GM12878 (cell line): ENCODE measurements at regions not wholly inside any gene's neighbourhood (a gene's known extent, or its start where the extent isn't known, plus 50 kb on each side); places are given as distances from the start of the nearest gene placed in this dataset.

Source experiments
- ATAC-seq: fragments of 200-7000 bp; cut with Tn5 transposase; 3 replicates; pipeline ENCODE4 v1.9.1; 2020; ENCODE audit warnings: mild to moderate bottlenecking, moderate library complexity
- BruUV-seq: library from RNA; stranded (reverse); fragments of 400-500 nt; replicated peaks from 2 replicates; lab custom pipeline; 2021; lab: Mats Ljungman, UMichigan
- CTCF ChIA-PET: fragments of 300-600 bp; sonication (Branson Sonifier 250); formaldehyde crosslinking; extraction: SDS; loops from one replicate; lab custom pipeline; 2021; ENCODE audit warnings: inconsistent platforms; lab: Yijun Ruan, JAX
- POLR2A ChIA-PET: fragments of 350-600 bp; formaldehyde crosslinking; extraction: SDS; loops from one replicate; lab custom pipeline; 2021; ENCODE audit warnings: inconsistent platforms; lab: Charles Lee
- RAD21 ChIA-PET: fragments of 300-600 bp; sonication (Branson Sonifier 250); formaldehyde crosslinking; loops from one replicate; lab custom pipeline; 2023; ENCODE audit warnings: antibody characterized with exemption; ENCODE audit not compliant: unreplicated experiment; lab: Charles Lee
- SMC1A ChIA-PET: fragments of 300-600 bp; sonication (Branson Sonifier 250); formaldehyde crosslinking; loops from one replicate; lab custom pipeline; 2023; ENCODE audit not compliant: unreplicated experiment, uncharacterized antibody; lab: Charles Lee
- DNase-seq: peaks from one replicate; pipeline ENCODE4 v3.0.0-alpha.2; 2011; ENCODE audit warnings: low read depth, low spot score
- FAIRE-seq: peaks from 3 replicates; lab custom pipeline; 2011; peaks lifted over from hg19 to GRCh38; lab: Jason Lieb, UNC
- H2AFZ ChIP-seq: 2 replicates; pipeline ENCODE4 v1.6.0; 2011; ENCODE audit warnings: low read depth, low read length, control low read depth; ENCODE audit not compliant: control insufficient read depth
- H3K27ac ChIP-seq: 2 replicates; pipeline ENCODE4 v1.5.1; 2011; ENCODE audit warnings: control low read depth; ENCODE audit not compliant: control insufficient read depth, insufficient read depth
- H3K27me3 ChIP-seq, 2 experiments: replicated peaks in 1 of 2; 2 replicates each; pipeline versions ENCODE4 v1.6.0 to v1.6.1; 2011; ENCODE audit warnings: low read length in 1 of 2; ENCODE audit not compliant: control insufficient read depth in 2 of 2, insufficient read depth in 2 of 2
- H3K36me3 ChIP-seq, 2 experiments: 2 replicates each; pipeline ENCODE4 v1.5.1; 2011; ENCODE audit warnings: low read length in 1 of 2; ENCODE audit not compliant: control insufficient read depth in 2 of 2, insufficient read depth in 2 of 2
- H3K4me1 ChIP-seq: 2 replicates; pipeline ENCODE4 v1.6.1; 2011; ENCODE audit warnings: mild to moderate bottlenecking, low read length, moderate library complexity, mixed read lengths; ENCODE audit not compliant: control insufficient read depth, insufficient read depth
- H3K4me2 ChIP-seq: 2 replicates; pipeline ENCODE4 v1.6.0; 2011; ENCODE audit warnings: control low read depth; ENCODE audit not compliant: control insufficient read depth, insufficient read depth
- H3K4me3 ChIP-seq: fragments of 200-600 bp; sonication (generic); 2 replicates; pipeline ENCODE4 v1.5.1; 2016
- H3K79me2 ChIP-seq: 2 replicates; pipeline ENCODE4 v1.6.0; 2011; ENCODE audit warnings: low read length; ENCODE audit not compliant: control insufficient read depth, insufficient read depth
- H3K9ac ChIP-seq: 2 replicates; pipeline ENCODE4 v1.8.0; 2011; ENCODE audit warnings: low read length, control low read depth, mixed read lengths; ENCODE audit not compliant: control insufficient read depth, insufficient read depth
- H3K9me3 ChIP-seq: replicated peaks from 3 replicates; pipeline ENCODE4 v1.5.1; 2011; ENCODE audit warnings: mild to moderate bottlenecking, low read length; ENCODE audit not compliant: control insufficient read depth, insufficient read depth
- H4K20me1 ChIP-seq: 2 replicates; pipeline ENCODE4 v1.6.0; 2011; ENCODE audit not compliant: control insufficient read depth, insufficient read depth
- ATF2 ChIP-seq: IDR thresholded peaks from 2 replicates; pipeline ENCODE4 v1.6.1; 2012; ENCODE audit warnings: low read length, inconsistent platforms
- ATF7 ChIP-seq: fragments of 450-650 bp; IDR thresholded peaks from 2 replicates; pipeline ENCODE4 v1.6.1; 2016; ENCODE audit warnings: low read depth, mild to moderate bottlenecking
- BACH1 ChIP-seq: fragments of 450-650 bp; IDR thresholded peaks from 2 replicates; pipeline ENCODE4 v1.6.1; 2017; ENCODE audit warnings: mild to moderate bottlenecking, borderline replicate concordance
- BMI1 ChIP-seq: fragments of 450-650 bp; IDR thresholded peaks from 2 replicates; pipeline ENCODE4 v1.6.1; 2016; ENCODE audit warnings: mild to moderate bottlenecking, moderate library complexity, borderline replicate concordance
- FOXM1 ChIP-seq: IDR thresholded peaks from 2 replicates; pipeline ENCODE4 v1.6.1; 2012; ENCODE audit warnings: low read depth, mild to moderate bottlenecking, inconsistent platforms, low read length, moderate library complexity
- IKZF2 ChIP-seq, 2 experiments: fragments of 450-650 bp; IDR thresholded peaks; 2 replicates each; pipeline ENCODE4 v1.6.1; 2017; ENCODE audit warnings: mild to moderate bottlenecking in 2 of 2, moderate library complexity in 2 of 2
- JUNB ChIP-seq: IDR thresholded peaks from 2 replicates; pipeline ENCODE4 v1.6.1; 2016; ENCODE audit warnings: antibody characterized with exemption, mild to moderate bottlenecking
- KAT2A ChIP-seq: conservative IDR thresholded peaks from 2 replicates; pipeline ENCODE4 v1.6.1; 2011; ENCODE audit warnings: low read depth, low read length; ENCODE audit not compliant: control insufficient read depth
- MTA2 ChIP-seq: fragments of 450-650 bp; IDR thresholded peaks from 2 replicates; pipeline ENCODE4 v1.6.1; 2016; ENCODE audit warnings: low read depth, mild to moderate bottlenecking, moderate library complexity
- NRF1 ChIP-seq: conservative IDR thresholded peaks from 2 replicates; pipeline ENCODE4 v1.6.1; 2011; ENCODE audit warnings: mild to moderate bottlenecking, low read depth, low read length, improper control_type of control experiment
- PML ChIP-seq: IDR thresholded peaks from 2 replicates; pipeline ENCODE4 v1.6.1; 2012; ENCODE audit warnings: low read length, inconsistent platforms
- RCOR1 ChIP-seq: conservative IDR thresholded peaks from 2 replicates; pipeline ENCODE4 v1.6.1; 2012; ENCODE audit warnings: low read depth, low read length, improper control_type of control experiment
- SPI1 ChIP-seq: IDR thresholded peaks from 2 replicates; pipeline ENCODE4 v1.6.1; 2011; ENCODE audit warnings: low read depth, mild to moderate bottlenecking, low read length, moderate library complexity, borderline replicate concordance; ENCODE audit not compliant: insufficient read depth
- STAT3 ChIP-seq: IDR thresholded peaks from 2 replicates; pipeline ENCODE4 v1.6.1; 2011; ENCODE audit warnings: low read depth, low read length, improper control_type of control experiment
- TAF1 ChIP-seq: IDR thresholded peaks from 2 replicates; pipeline ENCODE4 v1.6.1; 2011; ENCODE audit warnings: mild to moderate bottlenecking, low read depth, low read length, borderline replicate concordance
- YY1 ChIP-seq: IDR thresholded peaks from 2 replicates; pipeline ENCODE4 v1.6.1; 2011; ENCODE audit warnings: low read depth, mild to moderate bottlenecking, low read length
- ZNF217 ChIP-seq: fragments of 450-650 bp; IDR thresholded peaks from 2 replicates; pipeline ENCODE4 v1.6.1; 2017; ENCODE audit warnings: antibody characterized with exemption, mild to moderate bottlenecking
- ZNF24 ChIP-seq: fragments of 450-650 bp; IDR thresholded peaks from 2 replicates; pipeline ENCODE4 v1.6.1; 2017; ENCODE audit warnings: antibody characterized with exemption, mild to moderate bottlenecking
- ZNF622 ChIP-seq: fragments of 450-650 bp; IDR thresholded peaks from 2 replicates; pipeline ENCODE4 v1.6.1; 2017; ENCODE audit warnings: mild to moderate bottlenecking, inconsistent platforms
- ZZZ3 ChIP-seq: IDR thresholded peaks from 2 replicates; pipeline ENCODE4 v1.6.1; 2011; ENCODE audit warnings: low read depth; ENCODE audit not compliant: control insufficient read depth, insufficient read length
- WGBS: methylation state at CpG from one replicate; pipeline ENCODE4 v1.1.6; 2016; ENCODE audit warnings: low lambda C conversion rate; ENCODE audit not compliant: insufficient replicate concordance, insufficient coverage; ENCODE audit errors: missing lambda C conversion rate; 5-methylcytosine and 5-hydroxymethylcytosine counted together
- in situ Hi-C: fragments of 300-500 bp; cut with MboI; formaldehyde crosslinking; loops from 9 replicates; pipeline ENCODE4 v1.14.3; 2018; ENCODE audit warnings: mixed read lengths
- intact Hi-C: fragments of 100-400 bp; cut with micrococcal nuclease; formaldehyde crosslinking; loops from one replicate; pipeline ENCODE4 v1.14.2; 2022; ENCODE audit not compliant: unreplicated experiment

GRCh38 chr22:49553518-49554295 lies 274.0 kb downstream of the BRD1 start:
- Histone ChIP-seq H3K27ac (no peak overlapping the region), H3K9me3 (no peaks in the 10 kb centered on the region; the same call in 1 of the 3 replicates), H3K9ac (no peak overlapping the region), H3K36me3 (no peaks in the 10 kb centered on the region), H3K27me3 (no peaks in the 10 kb centered on the region), H4K20me1 (no peaks in the 10 kb centered on the region), H3K4me2 (no peak overlapping the region), H2AFZ (no peak overlapping the region), H3K4me3 (no peak overlapping the region), H3K4me1 (no peaks in the 10 kb centered on the region), H3K79me2 (no peaks in the 10 kb centered on the region)
- intact Hi-C loops: no loop called here
- FAIRE-seq (no peak), DNase-seq (no peak), ATAC-seq (no peak)
- no peak for TF ChIP-seq STAT3
- ChIA-PET POLR2A (no interaction called here), SMC1A (no interaction called here), RAD21 (no interaction called here), CTCF (no interaction called here)
- WGBS: 75% methylated on average over 20 of the region's 20 CpGs
- in situ Hi-C loops: no loop called here
- BruUV-seq: no TSS peak

- Histone ChIP-seq H3K9ac (no peak overlapping the region), H3K4me3 (no peak overlapping the region), H3K4me2 (no peak overlapping the region), H3K36me3 (no peaks in the 10 kb centered on the region), H3K27me3 (no peaks in the 10 kb centered on the region), H3K9me3 (no peaks in the 10 kb centered on the region; the same call in 1 of the 3 replicates), H2AFZ (no peak overlapping the region), H4K20me1 (no peaks in the 10 kb centered on the region), H3K79me2 (no peaks in the 10 kb centered on the region), H3K4me1 (no peaks in the 10 kb centered on the region), H3K27ac (no peak overlapping the region)
- ATAC-seq: no peak
- no peak for DNase-seq
- CTCF ChIA-PET: no interaction called here
- WGBS: 64% methylated on average over 11 of the region's 11 CpGs
- in situ Hi-C loops: no loop called here
- BruUV-seq: no TSS peak
- intact Hi-C loops: no loop called here
- RAD21 ChIA-PET: no interaction called here
- POLR2A ChIA-PET: no interaction called here
- TF ChIP-seq ZNF217: no peak
- no peak for TF ChIP-seq ATF2
- no peak for TF ChIP-seq TAF1
- no peak for TF ChIP-seq BACH1
- TF ChIP-seq YY1: no peak
- no peak for TF ChIP-seq ZNF24
- TF ChIP-seq ZZZ3: no peak
- TF ChIP-seq FOXM1: no peak
- no peak for TF ChIP-seq NRF1
- TF ChIP-seq KAT2A: no peak
- no peak for TF ChIP-seq IKZF2 (IDR thresholded peaks at IDR 0.05)
- no peak for TF ChIP-seq MTA2
- no peak for TF ChIP-seq ZNF622
- no peak for TF ChIP-seq ATF7
- TF ChIP-seq PML: no peak
- no peak for TF ChIP-seq RCOR1
- TF ChIP-seq BMI1: no peak
- no peak for TF ChIP-seq JUNB
- TF ChIP-seq SPI1: no peak
- SMC1A ChIA-PET: no interaction called here
- FAIRE-seq: no peak
These were observed 274.6 kb downstream of the BRD1 start for GRCh38 chr22:49553076-49553475.
